GM19372 (cell line): ENCODE measurements at regions not wholly inside any gene's neighbourhood (a gene's known extent, or its start where the extent isn't known, plus 50 kb on each side); places are given as distances from the start of the nearest gene placed in this dataset.
"Not testable (repeated sequence)": the region's sequence is repeated elsewhere in the genome, so short reads cannot be mapped to it uniquely, and the experiment has no call there.

ENCODE experiments used
- ATAC-seq: cut with Tn5 transposase; IDR thresholded peaks from one replicate; pipeline ENCODE4 v1.9.1; 2021; ENCODE audit warnings: mild to moderate bottlenecking, low read depth, moderate library complexity; ENCODE audit not compliant: unreplicated experiment

- no peak for ATAC-seq
Observed at GRCh38 chr11:45000918-45001317, 50.2 kb upstream of the TP53I11 start.

- no peak for ATAC-seq
Observed at GRCh38 chr11:45001466-45002165, 50.9 kb upstream of the TP53I11 start.

GRCh38 chr11:45005106-45005505 lies 54.4 kb upstream of the TP53I11 start:
- no peak for ATAC-seq

- ATAC-seq = no peak
Observed at GRCh38 chr11:45007011-45007410, 56.3 kb upstream of the TP53I11 start.

GRCh38 chr11:45015983-45016382 lies 65.3 kb upstream of the TP53I11 start:
- ATAC-seq = not testable (repeated sequence)

GRCh38 chr11:45016446-45016845 lies 65.8 kb upstream of the TP53I11 start:
- ATAC-seq = not testable (repeated sequence)

GRCh38 chr11:45017329-45017728 lies 66.6 kb upstream of the TP53I11 start:
- no peak for ATAC-seq

GRCh38 chr11:45021001-45021400 lies 70.3 kb upstream of the TP53I11 start:
- ATAC-seq = no peak

- ATAC-seq = no peak
Observed at GRCh38 chr11:45021692-45022141, 71.0 kb upstream of the TP53I11 start.

GRCh38 chr11:45022294-45023064 lies 71.8 kb upstream of the TP53I11 start:
- ATAC-seq = no peak

GRCh38 chr11:45023065-45023365 lies 72.3 kb upstream of the TP53I11 start:
- no peak for ATAC-seq

- ATAC-seq = no peak
Observed at GRCh38 chr11:45024316-45024715, 73.6 kb upstream of the TP53I11 start.

- ATAC-seq = no peak
Observed at GRCh38 chr11:45024846-45025588, 74.3 kb upstream of the TP53I11 start.

GRCh38 chr11:45025716-45026492 lies 75.2 kb upstream of the TP53I11 start:
- ATAC-seq = peak; percentile 63

- ATAC-seq = no peak
Observed at GRCh38 chr11:45026835-45027234, 76.2 kb upstream of the TP53I11 start.

GRCh38 chr11:45027312-45027711 lies 76.6 kb upstream of the TP53I11 start:
- no peak for ATAC-seq

GRCh38 chr11:45028911-45029682 lies 78.4 kb upstream of the TP53I11 start:
- no peak for ATAC-seq

- ATAC-seq = no peak
Observed at GRCh38 chr11:45030778-45031177, 80.1 kb upstream of the TP53I11 start.

GRCh38 chr11:45031912-45032519 lies 81.3 kb upstream of the TP53I11 start:
- ATAC-seq = peak; percentile 93
